ENCODE measurements at regions not wholly inside any gene's neighbourhood (a gene's known extent, or its start where the extent isn't known, plus 50 kb on each side); places are given as distances from the start of the nearest gene placed in this dataset.

DNA sequence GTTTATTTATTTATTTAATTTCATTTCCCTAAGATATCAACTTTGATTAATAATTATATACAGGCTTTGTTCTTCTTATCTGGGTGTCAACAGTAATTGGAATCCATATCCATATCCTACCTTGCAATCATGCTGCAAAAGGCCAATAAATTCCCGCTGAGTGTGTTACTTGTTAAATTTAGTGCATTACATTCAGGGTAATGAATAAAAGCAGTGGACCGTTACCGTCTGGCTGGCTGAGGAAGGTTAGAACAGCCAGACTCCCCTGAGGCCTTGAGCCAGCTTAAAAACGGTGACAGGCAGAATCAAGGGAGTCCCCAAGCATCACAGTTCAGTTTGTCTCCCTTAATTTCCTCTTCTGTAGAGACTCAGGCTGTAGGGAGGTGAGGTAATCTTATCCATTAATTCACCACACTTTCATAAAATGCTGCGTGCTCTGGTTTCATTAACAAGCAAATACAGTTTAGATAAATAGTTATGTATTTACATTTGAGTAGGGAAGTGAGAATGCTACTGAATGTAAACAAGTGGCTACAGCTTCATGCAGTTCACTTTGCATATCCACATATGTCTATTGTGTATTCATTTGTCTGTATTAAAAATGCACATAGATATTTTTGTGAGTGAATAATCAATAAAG is 888.2 kb upstream of the CXADR start:
- no peaks in the 10 kb centered on the region for H3K27me3 Mint-ChIP-seq (ENCODE audit: unreplicated experiment)
- TF ChIP-seq, protein P1, sequence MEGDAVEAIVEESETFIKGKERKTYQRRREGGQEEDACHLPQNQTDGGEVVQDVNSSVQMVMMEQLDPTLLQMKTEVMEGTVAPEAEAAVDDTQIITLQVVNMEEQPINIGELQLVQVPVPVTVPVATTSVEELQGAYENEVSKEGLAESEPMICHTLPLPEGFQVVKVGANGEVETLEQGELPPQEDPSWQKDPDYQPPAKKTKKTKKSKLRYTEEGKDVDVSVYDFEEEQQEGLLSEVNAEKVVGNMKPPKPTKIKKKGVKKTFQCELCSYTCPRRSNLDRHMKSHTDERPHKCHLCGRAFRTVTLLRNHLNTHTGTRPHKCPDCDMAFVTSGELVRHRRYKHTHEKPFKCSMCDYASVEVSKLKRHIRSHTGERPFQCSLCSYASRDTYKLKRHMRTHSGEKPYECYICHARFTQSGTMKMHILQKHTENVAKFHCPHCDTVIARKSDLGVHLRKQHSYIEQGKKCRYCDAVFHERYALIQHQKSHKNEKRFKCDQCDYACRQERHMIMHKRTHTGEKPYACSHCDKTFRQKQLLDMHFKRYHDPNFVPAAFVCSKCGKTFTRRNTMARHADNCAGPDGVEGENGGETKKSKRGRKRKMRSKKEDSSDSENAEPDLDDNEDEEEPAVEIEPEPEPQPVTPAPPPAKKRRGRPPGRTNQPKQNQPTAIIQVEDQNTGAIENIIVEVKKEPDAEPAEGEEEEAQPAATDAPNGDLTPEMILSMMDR (IDR thresholded peaks at IDR 0.05; ENCODE audit: partially characterized antibody, unreplicated experiment) = no peak
- DNase-seq = peak; percentile 62

DNA sequence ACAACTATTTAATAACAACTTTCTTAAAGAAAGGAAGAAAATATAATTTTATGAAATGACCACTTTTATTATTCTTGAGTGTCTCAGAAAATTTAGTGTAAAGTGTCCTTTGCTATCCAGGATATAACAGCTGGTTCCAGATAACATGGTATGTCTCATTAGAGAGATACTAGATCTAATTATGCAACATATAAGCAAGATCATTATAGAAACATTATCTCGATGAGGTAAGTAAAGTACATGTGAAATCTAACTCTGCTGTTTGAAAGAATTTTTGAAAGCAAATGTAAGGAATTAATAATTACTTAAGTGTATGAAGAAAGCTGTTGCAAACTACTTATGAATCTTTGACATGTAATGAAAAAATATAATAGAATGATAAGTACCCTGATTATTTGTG is 887.4 kb upstream of the CXADR start:
- TF ChIP-seq, protein P1 (IDR thresholded peaks at IDR 0.05; ENCODE audit: partially characterized antibody, unreplicated experiment) = no peak
- Mint-ChIP-seq H3K27me3 (ENCODE audit: unreplicated experiment) (no peaks in the 10 kb centered on the region), H3K4me1 (ENCODE audit: low read depth, unreplicated experiment) (peaks cover 6% of the 10 kb centered on the region), H3K36me3 (ENCODE audit: unreplicated experiment) (peaks cover 6% of the 10 kb centered on the region), H3K4me3 (ENCODE audit: unreplicated experiment) (no peak overlapping the region), H3K27ac (ENCODE audit: unreplicated experiment) (no peak overlapping the region), H3K9me3 (ENCODE audit: unreplicated experiment) (no peaks in the 10 kb centered on the region)
- no peak for DNase-seq

More for the DNA sequence above, 888.2 kb upstream of the CXADR start:
- no peak overlapping the region for H3K4me3 Mint-ChIP-seq (ENCODE audit: unreplicated experiment)
- H3K36me3 Mint-ChIP-seq (ENCODE audit: unreplicated experiment) = peaks cover 7% of the 10 kb centered on the region
- H3K4me1 Mint-ChIP-seq (ENCODE audit: low read depth, unreplicated experiment) = peaks cover 6% of the 10 kb centered on the region
- H3K27ac Mint-ChIP-seq (ENCODE audit: unreplicated experiment) = no peak overlapping the region
- H3K9me3 Mint-ChIP-seq (ENCODE audit: unreplicated experiment) = peaks cover under 1% of the 10 kb centered on the region

DNA sequence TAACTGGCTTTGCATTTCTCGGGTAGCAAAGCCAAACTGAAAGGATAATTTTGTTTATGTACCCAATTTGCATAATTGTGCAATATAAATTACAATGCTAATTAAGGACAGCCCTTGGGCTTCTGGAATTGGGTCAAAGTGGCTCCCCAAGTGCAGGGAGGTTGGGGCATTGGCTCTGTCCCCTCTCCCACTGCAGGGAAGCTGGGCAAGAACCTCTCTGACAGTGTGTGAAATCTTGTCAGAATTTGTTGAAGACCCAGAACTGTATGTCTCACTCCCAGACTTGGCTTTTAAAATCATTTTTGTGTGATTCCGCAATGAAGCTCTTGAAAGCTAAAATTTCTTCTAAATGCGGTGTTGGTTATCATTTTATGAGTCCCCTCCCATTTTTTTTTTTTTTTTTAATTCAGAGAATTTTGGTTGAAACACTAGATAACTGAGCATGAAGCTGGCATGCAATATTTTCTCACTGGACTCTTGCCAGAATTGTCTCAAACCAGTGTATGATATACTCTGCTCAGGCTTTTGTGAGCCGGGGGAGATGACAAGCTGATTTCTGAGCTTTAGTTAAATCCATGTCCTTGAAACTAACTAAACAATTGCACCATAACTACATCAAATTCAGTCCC is 878.9 kb upstream of the CXADR start:
- Mint-ChIP-seq H3K4me3 (ENCODE audit: unreplicated experiment) (no peak overlapping the region), H3K4me1 (ENCODE audit: low read depth, unreplicated experiment) (peaks cover 2% of the 10 kb centered on the region), H3K9me3 (ENCODE audit: unreplicated experiment) (no peaks in the 10 kb centered on the region), H3K36me3 (ENCODE audit: unreplicated experiment) (no peaks in the 10 kb centered on the region), H3K27me3 (ENCODE audit: unreplicated experiment) (no peaks in the 10 kb centered on the region), H3K27ac (ENCODE audit: unreplicated experiment) (no peak overlapping the region)
- DNase-seq = no peak
- TF ChIP-seq, protein P1 (IDR thresholded peaks at IDR 0.05; ENCODE audit: partially characterized antibody, unreplicated experiment) = no peak

DNA sequence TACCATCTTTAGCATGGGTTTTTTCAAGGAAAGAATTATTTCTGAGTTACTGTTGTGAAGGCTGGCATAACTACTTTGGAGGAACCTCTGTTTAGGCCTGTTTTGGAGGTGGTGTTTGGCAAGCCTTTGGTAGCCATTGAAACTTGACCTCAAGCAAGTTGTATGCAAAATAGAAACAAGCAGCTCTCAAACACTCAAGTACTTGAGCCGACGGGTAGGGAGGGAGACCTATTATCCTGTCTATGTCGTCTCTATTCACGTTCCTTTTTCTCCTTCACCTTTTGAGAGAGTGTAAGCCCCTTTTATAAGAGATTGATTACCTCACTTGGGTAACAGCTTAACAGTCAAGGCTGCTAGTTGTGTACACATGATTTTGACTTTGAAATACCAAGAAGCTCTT is 878.3 kb upstream of the CXADR start:
- Mint-ChIP-seq H3K9me3 (ENCODE audit: unreplicated experiment) (no peaks in the 10 kb centered on the region), H3K4me1 (ENCODE audit: low read depth, unreplicated experiment) (peaks cover 2% of the 10 kb centered on the region), H3K36me3 (ENCODE audit: unreplicated experiment) (no peaks in the 10 kb centered on the region), H3K4me3 (ENCODE audit: unreplicated experiment) (no peak overlapping the region), H3K27ac (ENCODE audit: unreplicated experiment) (no peak overlapping the region), H3K27me3 (ENCODE audit: unreplicated experiment) (no peaks in the 10 kb centered on the region)
- TF ChIP-seq, protein P1 (IDR thresholded peaks at IDR 0.05; ENCODE audit: partially characterized antibody, unreplicated experiment) = no peak
- DNase-seq = no peak

DNA sequence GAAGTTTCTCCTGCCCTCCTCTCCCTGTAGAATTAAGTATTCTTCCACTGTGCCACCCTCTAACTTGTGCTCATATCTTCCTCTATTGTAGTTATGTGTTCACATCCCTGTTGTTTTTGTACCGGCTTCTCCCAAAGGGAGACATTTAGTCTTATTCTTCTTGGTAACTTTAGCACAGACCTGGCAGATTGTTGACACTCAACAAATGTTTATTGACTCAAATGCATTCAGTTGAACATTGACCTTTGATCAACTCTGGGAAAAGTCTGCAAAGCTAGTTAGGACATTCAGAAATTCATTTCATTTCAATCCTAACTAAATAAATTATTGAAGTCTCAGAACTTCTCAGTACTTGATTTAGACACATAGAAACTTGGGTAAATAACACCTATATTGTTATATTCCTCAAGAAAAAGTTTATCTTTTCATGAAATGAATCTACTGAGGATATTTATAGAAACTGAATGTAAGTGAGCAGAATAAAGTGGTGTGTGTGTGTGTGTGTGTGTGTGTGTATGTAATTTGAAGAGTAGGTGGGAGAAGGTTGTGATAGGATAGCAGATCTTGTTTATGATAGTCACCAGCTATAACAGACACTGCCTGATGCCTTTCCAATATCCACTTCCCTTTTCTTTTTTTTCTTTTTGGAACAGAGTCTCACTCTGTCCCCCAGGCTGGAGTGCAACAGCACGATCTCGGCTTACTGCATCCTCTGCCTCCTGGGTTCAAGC is 872.4 kb upstream of the CXADR start:
- Mint-ChIP-seq H3K4me1 (ENCODE audit: low read depth, unreplicated experiment) (no peaks in the 10 kb centered on the region), H3K27ac (ENCODE audit: unreplicated experiment) (no peak overlapping the region), H3K4me3 (ENCODE audit: unreplicated experiment) (no peak overlapping the region), H3K27me3 (ENCODE audit: unreplicated experiment) (no peaks in the 10 kb centered on the region), H3K36me3 (ENCODE audit: unreplicated experiment) (no peaks in the 10 kb centered on the region), H3K9me3 (ENCODE audit: unreplicated experiment) (no peaks in the 10 kb centered on the region)
- no peak for DNase-seq
- TF ChIP-seq, protein P1 (IDR thresholded peaks at IDR 0.05; ENCODE audit: partially characterized antibody, unreplicated experiment) = no peak

Data from glutamatergic neuron (in vitro differentiated cells).